ENCODE measurements at regions not wholly inside any gene's neighbourhood (a gene's known extent, or its start where the extent isn't known, plus 50 kb on each side); places are given as distances from the start of the nearest gene placed in this dataset.

DNA sequence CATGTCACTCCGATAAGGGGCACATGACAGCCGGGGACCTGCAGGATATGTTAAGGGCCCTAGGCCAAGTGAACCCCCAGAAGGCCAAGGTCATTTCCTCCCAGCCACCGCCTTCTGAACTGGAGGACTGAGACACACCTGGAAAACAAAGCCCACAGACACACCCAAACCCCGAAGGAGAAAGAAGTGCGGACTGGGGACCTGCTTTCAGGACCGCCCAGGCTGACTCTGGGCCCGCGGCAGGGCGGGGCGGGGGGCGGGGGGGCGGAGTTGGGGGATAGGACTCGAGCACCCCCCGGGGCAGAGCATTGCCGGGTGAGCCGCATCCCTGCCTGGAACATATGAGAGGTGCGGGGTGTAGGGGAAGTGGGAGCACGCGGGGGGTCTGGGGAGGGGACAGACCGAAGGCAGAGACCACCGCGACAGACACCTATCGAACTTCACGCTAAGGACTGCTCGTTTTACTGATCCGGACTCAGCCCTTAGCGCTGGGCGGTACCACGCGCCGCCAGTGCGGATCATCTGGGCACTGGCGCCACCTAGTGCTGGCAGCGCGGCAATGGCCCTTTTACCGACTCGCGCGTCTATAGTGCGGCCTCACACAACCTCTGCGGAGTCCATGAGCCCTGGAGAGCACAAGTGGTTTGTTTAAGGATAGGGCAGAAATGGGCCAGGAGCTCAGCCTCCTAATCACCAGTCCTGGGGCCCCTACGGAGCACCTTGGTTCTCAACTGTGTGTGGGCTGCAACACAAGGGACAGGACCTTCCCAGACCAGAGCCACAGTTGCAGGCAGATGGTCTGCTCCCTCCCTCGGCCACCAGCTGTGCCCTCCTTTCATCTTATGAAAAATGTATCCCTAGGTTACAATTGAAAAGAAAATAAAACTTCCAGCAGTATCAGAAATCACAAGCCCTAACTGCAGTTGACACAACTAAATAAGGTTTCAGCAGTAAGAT lies 157.6 kb downstream of the HERPUD2 start:
- DNase-seq (ENCODE audit: insufficient read length, low spot score) = peak; percentile 79
- FAIRE-seq = peak; percentile 94

- DNase-seq (ENCODE audit: insufficient read length, low spot score) (no peak), FAIRE-seq (no peak)
These were observed 158.5 kb downstream of the HERPUD2 start for GRCh38 chr7:35536396-35536826.

GRCh38 chr7:35533902-35534301 lies 161.0 kb downstream of the HERPUD2 start:
- DNase-seq (ENCODE audit: insufficient read length, low spot score) = no peak
- FAIRE-seq = no peak

DNA sequence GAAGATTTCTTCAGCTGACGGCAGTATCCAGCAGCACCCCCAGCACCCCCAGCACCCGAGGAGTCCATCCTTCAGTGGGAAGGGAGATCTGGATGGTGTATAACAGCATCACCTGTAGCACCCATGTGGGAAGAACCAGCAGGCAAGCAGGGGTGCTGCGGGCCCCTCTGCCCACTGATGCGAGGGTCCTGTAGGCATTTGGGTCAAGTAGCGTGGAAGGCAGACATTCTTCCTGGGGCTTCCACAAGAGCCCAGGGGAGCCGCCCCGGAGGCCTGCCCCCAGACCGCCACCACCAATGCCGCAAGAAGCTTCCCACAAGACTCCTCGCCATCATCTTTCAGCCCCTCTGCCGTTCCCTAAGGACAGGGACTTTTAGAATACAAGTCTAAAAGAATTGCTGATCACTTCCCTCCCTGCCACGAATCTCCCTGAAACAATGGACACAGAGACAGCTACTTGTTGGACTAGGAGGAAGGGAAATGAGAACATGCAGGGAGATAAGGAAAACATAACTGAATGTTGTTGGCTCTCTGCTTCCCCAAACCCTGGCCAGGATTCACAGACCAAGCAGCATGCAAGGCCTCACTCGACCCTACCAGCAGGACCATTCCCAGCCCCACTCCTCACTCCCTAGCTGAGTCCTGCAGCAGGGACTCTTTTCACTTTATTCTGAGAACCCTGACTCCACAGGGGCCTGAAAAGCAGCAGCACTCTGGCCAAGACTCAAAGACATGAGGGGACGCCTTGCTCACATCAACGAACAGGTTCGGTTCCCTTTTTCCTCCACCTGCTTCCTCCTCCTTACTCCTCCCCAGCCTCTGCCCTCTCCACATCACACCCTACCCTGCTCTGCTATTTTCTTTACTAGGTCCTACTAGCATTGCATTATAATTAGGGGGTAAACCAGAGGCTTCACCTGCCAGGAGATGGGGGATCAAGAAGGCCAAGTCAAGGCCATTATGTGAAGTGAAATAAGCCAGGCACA lies 164.5 kb downstream of the HERPUD2 start:
- DNase-seq (ENCODE audit: insufficient read length, low spot score) (no peak), FAIRE-seq (no peak)

DNA sequence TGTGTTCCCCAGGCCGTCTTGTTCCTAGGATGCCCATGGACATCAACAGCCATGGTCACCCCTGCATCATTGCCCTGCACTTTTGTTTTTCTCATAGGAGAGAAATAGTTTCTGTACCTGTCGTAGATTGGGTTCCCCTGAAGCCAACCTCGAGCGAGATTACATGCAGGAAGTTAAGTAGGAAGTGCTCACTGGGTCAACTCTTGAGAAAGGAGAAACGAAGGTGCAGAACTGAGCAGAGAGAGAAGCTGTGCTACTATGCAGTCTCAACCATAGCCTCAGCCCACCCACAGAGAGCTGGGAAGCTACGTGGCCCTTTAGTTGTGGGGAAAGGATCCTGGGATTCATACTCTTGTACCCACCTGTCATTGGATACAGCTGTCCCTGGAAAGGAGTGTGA lies 165.2 kb downstream of the HERPUD2 start:
- no peak for FAIRE-seq

DNA sequence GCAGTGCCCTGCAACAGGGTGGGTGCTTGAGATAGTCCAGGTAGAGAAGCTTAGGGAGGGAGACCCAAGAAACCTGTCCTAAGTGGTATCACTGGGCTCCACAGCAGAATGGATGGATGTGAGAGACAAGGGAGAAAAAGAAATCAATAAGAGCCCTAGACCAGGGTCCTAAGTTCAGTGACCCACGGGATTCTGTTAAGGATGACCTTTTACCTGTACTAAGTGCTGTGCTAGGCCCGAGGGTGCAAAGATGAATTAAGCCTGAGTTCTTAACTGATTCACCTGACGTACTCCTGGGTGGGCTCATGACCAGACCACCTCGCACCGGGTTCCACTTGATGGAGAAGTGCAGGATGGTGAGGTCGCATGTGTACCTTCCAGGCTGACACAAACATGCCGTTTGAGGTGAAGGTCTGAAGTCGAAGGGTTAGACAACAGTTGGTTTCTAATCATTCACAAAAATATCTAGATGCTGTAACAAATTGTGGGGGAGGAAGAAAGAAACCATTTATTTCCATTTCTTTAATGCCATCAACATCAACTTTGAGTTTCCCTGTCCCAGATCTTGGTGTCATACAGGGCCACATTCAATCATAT lies 166.5 kb downstream of the HERPUD2 start:
- FAIRE-seq = no peak

More for the DNA sequence above, 165.2 kb downstream of the HERPUD2 start:
- no peak for DNase-seq (ENCODE audit: insufficient read length, low spot score)

DNA sequence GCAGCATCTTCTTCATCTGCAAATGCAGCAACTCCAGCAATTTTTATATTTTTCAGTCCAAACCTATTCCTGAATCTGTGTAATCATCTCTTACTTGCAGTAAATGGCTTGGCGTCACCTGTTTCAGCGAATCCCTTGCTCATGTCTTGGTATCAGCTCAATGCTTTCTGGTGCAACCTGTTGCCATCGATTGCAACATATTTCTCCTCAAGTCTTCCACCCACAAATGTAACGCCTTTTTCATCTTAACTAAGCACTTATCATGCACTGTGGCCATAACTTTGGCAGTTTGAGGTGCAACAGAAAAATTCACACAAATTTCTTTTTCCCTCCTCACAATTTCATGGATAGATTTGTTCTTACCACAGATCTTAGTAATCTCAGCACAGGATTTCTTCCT lies 168.3 kb downstream of the HERPUD2 start:
- no peak for FAIRE-seq
- no peak for DNase-seq (ENCODE audit: insufficient read length, low spot score)

More for the DNA sequence above, 166.5 kb downstream of the HERPUD2 start:
- no peak for DNase-seq (ENCODE audit: insufficient read length, low spot score)

- FAIRE-seq (no peak), DNase-seq (ENCODE audit: insufficient read length, low spot score) (no peak)
These were observed 170.7 kb downstream of the HERPUD2 start for GRCh38 chr7:35524112-35524804.

- DNase-seq (ENCODE audit: insufficient read length, low spot score) (no peak), FAIRE-seq (no peak)
These were observed 171.6 kb downstream of the HERPUD2 start for GRCh38 chr7:35523292-35523691.

DNA sequence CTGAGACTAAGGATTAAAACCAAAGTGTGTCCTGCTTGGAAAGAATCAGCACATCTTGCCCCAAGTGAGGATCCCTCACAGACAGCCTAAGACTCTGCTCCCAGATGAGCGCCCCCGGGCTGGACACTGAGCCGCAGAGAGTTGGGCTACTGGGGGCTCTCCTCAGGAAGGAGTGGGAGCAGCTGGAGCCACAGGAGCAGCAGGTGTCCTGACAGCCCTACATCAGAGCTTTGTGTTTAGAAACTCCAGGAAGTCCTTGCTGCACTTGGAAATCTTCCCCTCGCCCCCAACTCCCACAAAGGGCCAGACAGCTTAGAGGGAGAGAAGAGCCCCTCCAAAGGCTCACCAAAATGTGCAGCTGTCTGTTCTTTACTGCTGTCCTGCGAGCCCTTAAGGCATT lies 172.2 kb downstream of the HERPUD2 start:
- no peak for FAIRE-seq
- no peak for DNase-seq (ENCODE audit: insufficient read length, low spot score)

GRCh38 chr7:35521941-35522340 lies 173.0 kb downstream of the HERPUD2 start:
- DNase-seq (ENCODE audit: insufficient read length, low spot score) (no peak), FAIRE-seq (no peak)

DNA sequence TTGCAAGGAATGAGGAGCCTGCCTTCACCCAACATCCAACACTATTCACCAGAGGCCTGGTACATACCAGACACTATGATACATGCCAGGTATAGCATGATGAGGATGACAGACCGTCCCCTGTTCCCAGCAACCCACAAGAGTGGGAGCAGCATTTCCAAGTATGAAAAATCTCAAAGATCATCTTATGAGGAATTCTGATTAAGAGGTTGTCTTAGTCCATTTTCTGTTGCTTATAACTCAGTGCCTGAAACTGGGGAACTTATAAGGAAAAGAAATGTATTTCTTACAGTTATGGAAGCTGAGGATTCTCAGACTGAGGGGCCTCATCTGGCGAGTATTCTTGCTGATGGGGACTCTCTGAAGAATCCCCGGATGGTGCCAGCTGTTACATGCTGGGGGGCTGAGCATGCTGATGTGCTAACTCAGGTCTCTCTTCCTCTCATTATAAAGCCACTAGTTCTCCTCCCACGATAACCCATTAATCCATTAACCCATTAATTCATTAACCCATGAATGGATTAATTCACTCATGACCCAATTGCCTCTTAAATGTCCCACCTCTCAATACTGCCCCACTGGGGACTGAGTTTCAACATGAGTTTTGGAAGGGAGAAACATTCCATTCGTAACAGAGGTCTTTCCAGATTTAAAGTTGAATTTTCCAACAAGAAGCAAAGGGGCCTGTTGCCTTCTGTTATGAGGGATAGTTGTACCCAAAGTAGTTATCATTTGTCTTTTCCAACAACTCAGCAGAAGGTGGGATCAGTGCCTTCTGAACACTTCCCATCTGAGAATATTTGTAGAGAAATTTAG lies 173.9 kb downstream of the HERPUD2 start:
- FAIRE-seq (no peak), DNase-seq (ENCODE audit: insufficient read length, low spot score) (no peak)

DNA sequence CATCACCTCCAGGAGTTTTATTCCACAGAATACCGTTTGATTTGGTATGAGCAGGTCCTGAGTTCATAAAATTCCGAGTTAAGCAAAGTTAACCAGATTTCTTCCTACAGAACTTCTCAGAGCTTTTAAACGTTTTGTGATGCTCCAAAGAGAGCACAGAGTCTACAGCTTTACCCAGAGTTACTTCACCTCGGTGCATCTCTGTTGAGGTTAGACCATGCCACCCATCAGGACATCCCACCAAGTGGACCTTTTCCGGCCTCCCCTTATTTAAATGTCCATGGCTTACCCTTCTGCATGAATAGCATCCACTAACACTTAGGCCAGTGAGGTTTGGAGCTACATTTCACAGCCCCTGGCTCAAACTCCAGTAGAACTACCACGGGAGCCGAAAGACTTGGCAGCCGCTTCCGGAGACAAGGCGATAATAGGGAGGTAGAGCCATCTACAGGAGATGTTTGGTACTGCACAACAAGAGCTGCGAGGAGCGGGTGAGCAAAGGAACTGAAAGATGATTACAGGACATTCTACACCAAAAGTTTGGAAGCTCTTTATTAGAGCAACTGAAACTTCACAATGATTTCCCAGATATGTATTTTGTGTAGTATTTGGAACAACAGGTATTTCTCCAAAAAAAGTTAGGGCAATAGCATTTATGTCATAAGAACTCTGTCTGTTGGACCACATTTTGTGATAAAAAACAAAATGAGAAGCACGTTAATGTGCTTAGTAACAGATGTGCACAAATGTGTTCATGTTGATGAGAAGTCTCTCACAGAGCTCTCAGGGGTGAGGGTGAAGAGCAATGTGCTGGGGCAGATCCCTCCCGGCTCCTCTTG lies 174.7 kb downstream of the HERPUD2 start:
- FAIRE-seq (peak; percentile 90), DNase-seq (ENCODE audit: insufficient read length, low spot score) (peak; percentile 60)

DNA sequence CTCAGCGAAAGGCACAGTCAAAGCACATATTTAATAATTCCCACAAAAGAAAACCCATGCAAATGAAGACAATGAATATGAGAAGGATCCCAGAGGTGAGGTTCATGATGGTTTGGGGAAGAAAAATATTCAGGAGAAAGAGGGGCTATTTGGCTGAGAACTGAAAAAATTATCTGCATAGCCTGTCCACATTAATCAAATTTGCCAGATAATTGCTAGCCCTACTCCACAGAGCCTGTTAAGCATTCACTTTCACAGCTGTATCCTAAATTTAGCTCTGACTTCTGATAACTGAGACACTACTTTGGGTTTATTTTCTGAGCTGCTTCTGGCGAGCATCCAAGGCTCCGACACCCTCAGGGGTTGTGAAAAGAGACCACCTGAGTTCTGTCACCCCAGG lies 176.2 kb downstream of the HERPUD2 start:
- FAIRE-seq (no peak), DNase-seq (ENCODE audit: insufficient read length, low spot score) (no peak)

GRCh38 chr7:35516498-35516897 lies 178.4 kb downstream of the HERPUD2 start:
- FAIRE-seq (no peak), DNase-seq (ENCODE audit: insufficient read length, low spot score) (no peak)

DNA sequence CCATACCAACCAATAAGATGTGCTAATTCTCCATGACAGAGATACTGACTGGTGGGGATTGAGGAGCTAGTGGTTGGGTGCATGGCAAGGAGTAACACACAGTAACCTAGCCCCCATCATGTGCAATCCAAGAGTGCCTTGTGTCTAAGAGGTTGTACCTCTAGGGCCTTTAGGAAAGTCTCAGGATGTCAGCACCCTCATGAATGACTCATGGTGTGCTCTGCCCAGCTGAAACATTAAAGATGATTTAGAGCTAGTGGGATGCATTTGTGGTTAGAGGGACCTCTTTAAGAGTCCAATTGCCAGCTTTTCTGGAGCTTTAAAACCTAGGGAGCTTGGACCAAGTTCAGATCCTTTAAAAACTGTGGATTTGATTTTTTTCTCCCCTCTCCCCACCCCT lies 181.1 kb downstream of the HERPUD2 start:
- no peak for DNase-seq (ENCODE audit: insufficient read length, low spot score)
- no peak for FAIRE-seq

GRCh38 chr7:35513195-35513594 lies 181.7 kb downstream of the HERPUD2 start:
- FAIRE-seq = no peak

GRCh38 chr7:35512716-35513115 lies 182.2 kb downstream of the HERPUD2 start:
- FAIRE-seq (no peak), DNase-seq (ENCODE audit: insufficient read length, low spot score) (no peak)

More at GRCh38 chr7:35513195-35513594, 181.7 kb downstream of the HERPUD2 start:
- DNase-seq (ENCODE audit: insufficient read length, low spot score) = no peak

All from GM19239 (cell line).